Hepatocyte (in vitro differentiated cells): ENCODE measurements at regions not wholly inside any gene's neighbourhood (a gene's known extent, or its start where the extent isn't known, plus 50 kb on each side); places are given as distances from the start of the nearest gene placed in this dataset.
A peak's percentile ranks its signal among the peaks of the same experiment; 100 is the strongest.

Source experiments
- EZH2 ChIP-seq: fragments of 200-600 bp; sonication (generic); IDR thresholded peaks from 2 replicates; pipeline ENCODE4 v1.6.1; 2016; ENCODE audit warnings: antibody characterized with exemption, mild to moderate bottlenecking, borderline replicate concordance
- EZH2phosphoT487 ChIP-seq: fragments of 200-600 bp; sonication (generic); IDR thresholded peaks from one replicate; pipeline ENCODE4 v1.6.1; 2018; ENCODE audit warnings: antibody characterized with exemption, mild to moderate bottlenecking, low read depth, moderate library complexity; ENCODE audit not compliant: unreplicated experiment, severe bottlenecking
- TF ChIP-seq, protein P1 (sequence below): fragments of 200-600 bp; sonication (generic); IDR thresholded peaks from 2 replicates; pipeline ENCODE4 v1.5.1; 2016; ENCODE audit warnings: antibody characterized with exemption, mild to moderate bottlenecking; ENCODE audit not compliant: poor library complexity

DNA sequence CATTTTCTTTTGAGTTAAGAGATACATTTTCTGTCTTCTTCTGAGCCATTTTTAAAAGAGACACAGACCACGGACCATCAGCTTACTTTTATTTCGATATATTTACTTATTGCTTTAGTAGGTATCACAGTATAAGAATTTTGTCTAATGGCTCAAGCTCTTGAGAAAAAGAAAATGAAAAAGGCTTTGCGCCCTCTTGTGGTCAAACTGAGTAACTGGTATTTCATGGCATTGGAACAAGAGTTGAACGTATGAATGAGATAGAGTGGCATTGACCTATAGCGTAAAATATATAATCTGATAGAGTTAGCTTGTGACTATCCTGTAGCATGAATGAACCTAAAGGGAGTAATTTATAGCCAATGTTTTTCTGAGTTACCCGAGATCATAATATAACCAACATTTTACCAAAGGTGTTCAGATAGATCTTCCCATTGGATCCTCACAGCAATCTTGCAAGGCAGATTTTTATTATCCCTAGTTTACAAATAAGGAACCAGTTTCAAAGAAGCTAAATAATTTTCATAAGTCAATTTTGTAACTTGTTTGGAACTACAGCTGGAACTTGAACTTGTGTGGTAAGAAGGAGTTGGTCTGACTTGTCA, 154.6 kb downstream of the POLR2M start:
- TF ChIP-seq, protein P1, sequence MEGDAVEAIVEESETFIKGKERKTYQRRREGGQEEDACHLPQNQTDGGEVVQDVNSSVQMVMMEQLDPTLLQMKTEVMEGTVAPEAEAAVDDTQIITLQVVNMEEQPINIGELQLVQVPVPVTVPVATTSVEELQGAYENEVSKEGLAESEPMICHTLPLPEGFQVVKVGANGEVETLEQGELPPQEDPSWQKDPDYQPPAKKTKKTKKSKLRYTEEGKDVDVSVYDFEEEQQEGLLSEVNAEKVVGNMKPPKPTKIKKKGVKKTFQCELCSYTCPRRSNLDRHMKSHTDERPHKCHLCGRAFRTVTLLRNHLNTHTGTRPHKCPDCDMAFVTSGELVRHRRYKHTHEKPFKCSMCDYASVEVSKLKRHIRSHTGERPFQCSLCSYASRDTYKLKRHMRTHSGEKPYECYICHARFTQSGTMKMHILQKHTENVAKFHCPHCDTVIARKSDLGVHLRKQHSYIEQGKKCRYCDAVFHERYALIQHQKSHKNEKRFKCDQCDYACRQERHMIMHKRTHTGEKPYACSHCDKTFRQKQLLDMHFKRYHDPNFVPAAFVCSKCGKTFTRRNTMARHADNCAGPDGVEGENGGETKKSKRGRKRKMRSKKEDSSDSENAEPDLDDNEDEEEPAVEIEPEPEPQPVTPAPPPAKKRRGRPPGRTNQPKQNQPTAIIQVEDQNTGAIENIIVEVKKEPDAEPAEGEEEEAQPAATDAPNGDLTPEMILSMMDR = peak; percentile 84
- TF ChIP-seq EZH2 (no peak), EZH2phosphoT487 (no peak)
